Spleen (tissue), 11 donors: ENCODE measurements at regions not wholly inside any gene's neighbourhood (a gene's known extent, or its start where the extent isn't known, plus 50 kb on each side); places are given as distances from the start of the nearest gene placed in this dataset.

ENCODE experiments used
- DNase-seq: peaks from one replicate; pipeline ENCODE4 v3.0.0-alpha.2; 2020
- H3K27ac ChIP-seq, 8 donors: fragments of 200-600 bp; sonication (generic) in 7 of 8; 1 replicate in 4 of 8; 2 replicates in 4 of 8; pipeline versions ENCODE4 v1.5.0 to v1.8.0; 2016 to 2021; ENCODE audit warnings: inconsistent platforms in 4 of 8, mild to moderate bottlenecking in 4 of 8, moderate library complexity in 1 of 8
- H3K27me3 ChIP-seq, 7 donors: fragments of 200-600 bp; sonication (generic) in 6 of 7; replicated peaks in 1 of 7; 1 replicate in 4 of 7; 2 replicates in 3 of 7; pipeline versions ENCODE4 v1.5.0 to v1.8.0; 2016 to 2021; ENCODE audit warnings: inconsistent platforms in 3 of 7, mild to moderate bottlenecking in 1 of 7
- H3K36me3 ChIP-seq, 6 donors: fragments of 200-600 bp; sonication (generic) in 5 of 6; 1 replicate in 4 of 6; 2 replicates in 2 of 6; pipeline versions ENCODE4 v1.5.0 to v1.8.0; 2016 to 2021; ENCODE audit warnings: inconsistent platforms in 2 of 6
- H3K4me1 ChIP-seq, 6 donors: fragments of 200-600 bp; sonication (generic) in 5 of 6; 1 replicate in 3 of 6; 2 replicates in 3 of 6; pipeline versions ENCODE4 v1.5.0 to v1.8.0; 2016 to 2021; ENCODE audit warnings: inconsistent platforms in 3 of 6
- H3K4me3 ChIP-seq, 8 donors: fragments of 200-600 bp; sonication (generic) in 7 of 8; 1 replicate in 4 of 8; 2 replicates in 4 of 8; pipeline versions ENCODE4 v1.5.0 to v1.8.0; 2016 to 2021; ENCODE audit warnings: inconsistent platforms in 4 of 8, mild to moderate bottlenecking in 4 of 8, moderate library complexity in 2 of 8
- H3K9me3 ChIP-seq, 8 donors: fragments of 200-600 bp; sonication (generic) in 7 of 8; 1 replicate in 4 of 8; 2 replicates in 4 of 8; pipeline versions ENCODE4 v1.5.0 to v1.8.0; 2016 to 2021; ENCODE audit warnings: inconsistent platforms in 4 of 8
- CTCF ChIP-seq, 11 experiments: fragments of 200-600 bp in 7 of 11; fragments of 450-650 bp in 4 of 11; sonication (generic) in 4 of 11; IDR thresholded peaks in 8 of 11; conservative IDR thresholded peaks in 3 of 11; 1 replicate in 7 of 11; 2 replicates in 4 of 11; pipeline versions ENCODE4 v1.4.0 to v1.8.0; 2016 to 2021; ENCODE audit warnings: antibody characterized with exemption in 11 of 11, inconsistent platforms in 4 of 11, mild to moderate bottlenecking in 1 of 11
- POLR2A ChIP-seq, 3 donors: fragments of 450-650 bp; IDR thresholded peaks; one replicate each; pipeline ENCODE4 v1.5.1; 2017; ENCODE audit warnings: antibody characterized with exemption in 3 of 3, mild to moderate bottlenecking in 1 of 3
- POLR2AphosphoS5 ChIP-seq, 3 donors: sonication (generic); formaldehyde crosslinking; IDR thresholded peaks; one replicate each; pipeline ENCODE4 v1.5.1; 2017; ENCODE audit warnings: antibody characterized with exemption in 3 of 3
- WGBS, 5 donors: extraction: QIAGEN DNeasy Blood & Tissue Kit in 3 of 5; methylation state at CpG; one replicate each; pipeline versions ENCODE4 v1.1.5 to v1.1.7; 2013 to 2018; 5-methylcytosine and 5-hydroxymethylcytosine counted together
- intact Hi-C: fragments of 100-400 bp; cut with DNase I; formaldehyde crosslinking; loops from one replicate; pipeline ENCODE4 v1.15.0; 2023; ENCODE audit warnings: low total_unique reads
- donor health status: healthy with polysubstance abuse.
- donor health status: DM: no; HTN: no; CAD: no; lungs with moderate emphysema.
- donor health status: DM: no; HTN: no; CAD: no.
- donor health status: Bipolar disorder and iron deficiency.
- donor health status: healthy.
- donor health status: DM: no; HTN: no; CAD: no.
- donor health status: DM: yes; HTN: yes; CAD: no.

DNA sequence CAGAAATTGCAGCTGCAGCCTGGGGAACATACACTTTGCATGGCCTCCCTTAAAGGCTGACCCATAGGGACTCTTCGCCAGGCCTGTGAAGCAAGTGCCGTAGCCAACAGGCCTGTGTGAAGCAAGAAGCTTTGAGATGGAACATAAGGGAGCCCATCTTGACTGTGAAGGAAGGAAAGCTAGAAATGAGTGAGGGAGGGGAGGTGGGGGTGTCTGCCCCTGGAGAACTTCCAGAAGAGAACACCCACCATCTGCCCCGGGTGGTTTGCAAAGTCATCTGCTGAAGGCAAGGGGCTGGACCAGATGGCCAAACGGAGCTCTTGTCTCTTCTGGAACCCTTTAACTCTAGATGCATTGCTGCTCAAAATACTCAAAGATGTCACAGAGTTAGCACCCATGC is 103.3 kb upstream of the GRIK3 start:
- Histone ChIP-seq H3K9me3 (no peaks in the 10 kb centered on the region), H3K4me3 (no peak overlapping the region), H3K4me1 (no peaks in the 10 kb centered on the region), H3K36me3 (no peaks in the 10 kb centered on the region), H3K27me3 (peaks cover 0 to 61% (median 0%) of the 10 kb centered on the region in 7 donors), H3K27ac (no peak overlapping the region)
- intact Hi-C loops = no loop called here
- no peak for DNase-seq
- TF ChIP-seq CTCF (IDR thresholded peaks at IDR 0.05 in 8 of 11, conservative IDR thresholded peaks at IDR 0.05 in 3 of 11) = no peak
- TF ChIP-seq POLR2AphosphoS5 (IDR thresholded peaks at IDR 0.05) = no peak
- no peak for TF ChIP-seq POLR2A (IDR thresholded peaks at IDR 0.05)
- WGBS, 5 donors = 74 to 88% (median 82%) methylated on average over 4 of the region's 4 CpGs

GRCh38 chr1:37143800-37144199 is 109.5 kb upstream of the GRIK3 start:
- H3K4me1 ChIP-seq = no peaks in the 10 kb centered on the region
- WGBS, 5 donors = 20 to 40% (median 34%) methylated on average over 5 of the region's 5 CpGs
- no peaks in the 10 kb centered on the region for H3K36me3 ChIP-seq
- intact Hi-C loops = no loop called here
- no peak for DNase-seq
- no peak overlapping the region for H3K4me3 ChIP-seq
- no peak for TF ChIP-seq CTCF (IDR thresholded peaks at IDR 0.05 in 8 of 11, conservative IDR thresholded peaks at IDR 0.05 in 3 of 11)
- no peak for TF ChIP-seq POLR2AphosphoS5 (IDR thresholded peaks at IDR 0.05)
- no peak for TF ChIP-seq POLR2A (IDR thresholded peaks at IDR 0.05)
- no peak overlapping the region for H3K27ac ChIP-seq
- no peaks in the 10 kb centered on the region for H3K9me3 ChIP-seq
- H3K27me3 ChIP-seq = peaks cover 0 to 51% (median 0%) of the 10 kb centered on the region in 7 donors

GRCh38 chr1:37146071-37146470 is 111.8 kb upstream of the GRIK3 start:
- H3K36me3 ChIP-seq = no peaks in the 10 kb centered on the region
- H3K27ac ChIP-seq = no peak overlapping the region
- no peak overlapping the region for H3K4me3 ChIP-seq
- WGBS, 5 donors = 40 to 70% (median 53%) methylated on average over 3 of the region's 3 CpGs
- intact Hi-C loops = no loop called here
- H3K9me3 ChIP-seq = no peaks in the 10 kb centered on the region
- no peak for TF ChIP-seq POLR2A (IDR thresholded peaks at IDR 0.05)
- TF ChIP-seq POLR2AphosphoS5 (IDR thresholded peaks at IDR 0.05) = no peak
- TF ChIP-seq CTCF (IDR thresholded peaks at IDR 0.05 in 8 of 11, conservative IDR thresholded peaks at IDR 0.05 in 3 of 11) = no peak
- DNase-seq = no peak
- no peaks in the 10 kb centered on the region for H3K4me1 ChIP-seq
- peaks cover 0 to 47% (median 0%) of the 10 kb centered on the region in 7 donors for H3K27me3 ChIP-seq

DNA sequence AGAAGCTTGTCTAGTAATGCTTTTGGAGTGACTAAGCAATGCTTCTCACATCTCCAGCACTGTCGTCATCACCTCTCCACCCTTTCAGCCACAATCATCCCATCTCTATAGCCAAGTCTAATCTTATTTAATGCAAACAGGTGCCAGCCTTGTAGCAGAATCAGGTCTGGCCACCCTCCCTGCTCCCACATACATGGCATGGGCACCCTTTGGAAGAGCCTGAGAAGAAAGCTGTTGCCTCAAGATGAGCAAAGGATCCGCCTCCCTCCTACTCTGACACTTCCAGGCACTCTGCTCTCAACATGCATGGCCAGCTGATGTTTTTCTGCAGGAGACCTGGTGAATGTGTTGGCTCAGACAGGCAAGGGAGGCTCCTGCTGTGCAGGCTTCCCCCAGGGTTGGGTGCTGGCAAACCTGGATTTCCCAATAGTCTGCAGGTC is 113.1 kb upstream of the GRIK3 start:
- H3K27me3 ChIP-seq = peaks cover 0 to 34% (median 0%) of the 10 kb centered on the region in 7 donors
- no peaks in the 10 kb centered on the region for H3K4me1 ChIP-seq
- no peak overlapping the region for H3K4me3 ChIP-seq
- intact Hi-C loops = no loop called here
- 56 to 87% (median 82%) methylated on average over 2 of the region's 2 CpGs for WGBS, 5 donors
- H3K36me3 ChIP-seq = no peaks in the 10 kb centered on the region
- no peak for DNase-seq
- TF ChIP-seq CTCF (IDR thresholded peaks at IDR 0.05 in 8 of 11, conservative IDR thresholded peaks at IDR 0.05 in 3 of 11) (no peak), POLR2A (IDR thresholded peaks at IDR 0.05) (no peak), POLR2AphosphoS5 (IDR thresholded peaks at IDR 0.05) (no peak)
- H3K27ac ChIP-seq = no peak overlapping the region
- H3K9me3 ChIP-seq = no peaks in the 10 kb centered on the region
